Ascending aorta (tissue), 2 donors: ENCODE measurements at regions not wholly inside any gene's neighbourhood (a gene's known extent, or its start where the extent isn't known, plus 50 kb on each side); places are given as distances from the start of the nearest gene placed in this dataset.

Source experiments
- DNase-seq, 2 donors: peaks; one replicate each; pipeline ENCODE4 v3.0.0-alpha.2; 2019; ENCODE audit warnings: low spot score in 2 of 2
- H3K27ac ChIP-seq, 2 donors: fragments of 200-600 bp; sonication (generic); one replicate each; pipeline ENCODE4 v1.5.1; 2016 to 2017; ENCODE audit warnings: mild to moderate bottlenecking in 1 of 2
- H3K27me3 ChIP-seq: fragments of 200-600 bp; sonication (generic); one replicate; pipeline ENCODE4 v1.5.1; 2017
- H3K36me3 ChIP-seq, 2 donors: fragments of 200-600 bp; sonication (generic); one replicate each; pipeline ENCODE4 v1.5.1; 2016
- H3K4me1 ChIP-seq, 2 donors: fragments of 200-600 bp; sonication (generic); one replicate each; pipeline ENCODE4 v1.5.1; 2016 to 2017; ENCODE audit warnings: mild to moderate bottlenecking in 1 of 2
- H3K4me3 ChIP-seq, 2 donors: fragments of 200-600 bp; sonication (generic); one replicate each; pipeline ENCODE4 v1.5.1; 2016 to 2017; ENCODE audit warnings: mild to moderate bottlenecking in 1 of 2
- H3K9me3 ChIP-seq, 2 donors: fragments of 200-600 bp; sonication (generic); one replicate each; pipeline ENCODE4 v1.5.1; 2016
- intact Hi-C: fragments of 100-400 bp; cut with DNase I; formaldehyde crosslinking; loops from one replicate; pipeline ENCODE4 v1.15.1; 2023
- TF ChIP-seq, protein P1 (sequence below), 3 experiments: fragments of 200-600 bp in 2 of 3; fragments of 450-650 bp in 1 of 3; sonication (generic) in 2 of 3; IDR thresholded peaks; one replicate each; pipeline ENCODE4 v1.5.1; 2016 to 2019; ENCODE audit warnings: antibody characterized with exemption in 3 of 3, mild to moderate bottlenecking in 1 of 3, moderate library complexity in 1 of 3

DNA sequence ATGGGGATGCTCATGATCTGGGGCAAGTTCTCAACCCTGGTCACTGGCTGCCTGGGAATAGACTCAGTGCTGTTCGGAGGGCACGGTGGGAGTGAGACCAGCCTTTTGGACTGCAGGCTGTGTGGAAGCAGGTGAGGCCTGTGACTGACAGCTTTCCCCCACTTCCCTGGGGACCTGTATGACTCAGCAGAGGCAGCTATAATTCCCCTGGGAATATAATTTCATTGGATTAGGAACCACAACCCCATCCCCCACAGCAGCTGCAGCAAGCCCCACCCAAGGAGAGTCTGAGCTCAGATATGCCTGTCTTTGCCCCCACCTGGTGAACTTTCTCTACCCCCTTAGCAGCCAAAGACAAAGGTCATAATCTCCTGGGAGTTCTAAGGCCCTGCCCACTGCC lies 408.6 kb downstream of the PPP3CA start:
- no peak for DNase-seq
- Histone ChIP-seq H3K27ac (no peak overlapping the region), H3K4me1 (no peaks in the 10 kb centered on the region), H3K4me3 (no peak overlapping the region), H3K27me3 (no peaks in the 10 kb centered on the region), H3K9me3 (no peaks in the 10 kb centered on the region), H3K36me3 (no peaks in the 10 kb centered on the region)
- intact Hi-C loops, result no loop called here
- TF ChIP-seq, protein P1, sequence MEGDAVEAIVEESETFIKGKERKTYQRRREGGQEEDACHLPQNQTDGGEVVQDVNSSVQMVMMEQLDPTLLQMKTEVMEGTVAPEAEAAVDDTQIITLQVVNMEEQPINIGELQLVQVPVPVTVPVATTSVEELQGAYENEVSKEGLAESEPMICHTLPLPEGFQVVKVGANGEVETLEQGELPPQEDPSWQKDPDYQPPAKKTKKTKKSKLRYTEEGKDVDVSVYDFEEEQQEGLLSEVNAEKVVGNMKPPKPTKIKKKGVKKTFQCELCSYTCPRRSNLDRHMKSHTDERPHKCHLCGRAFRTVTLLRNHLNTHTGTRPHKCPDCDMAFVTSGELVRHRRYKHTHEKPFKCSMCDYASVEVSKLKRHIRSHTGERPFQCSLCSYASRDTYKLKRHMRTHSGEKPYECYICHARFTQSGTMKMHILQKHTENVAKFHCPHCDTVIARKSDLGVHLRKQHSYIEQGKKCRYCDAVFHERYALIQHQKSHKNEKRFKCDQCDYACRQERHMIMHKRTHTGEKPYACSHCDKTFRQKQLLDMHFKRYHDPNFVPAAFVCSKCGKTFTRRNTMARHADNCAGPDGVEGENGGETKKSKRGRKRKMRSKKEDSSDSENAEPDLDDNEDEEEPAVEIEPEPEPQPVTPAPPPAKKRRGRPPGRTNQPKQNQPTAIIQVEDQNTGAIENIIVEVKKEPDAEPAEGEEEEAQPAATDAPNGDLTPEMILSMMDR (IDR thresholded peaks at IDR 0.05), result no peak

DNA sequence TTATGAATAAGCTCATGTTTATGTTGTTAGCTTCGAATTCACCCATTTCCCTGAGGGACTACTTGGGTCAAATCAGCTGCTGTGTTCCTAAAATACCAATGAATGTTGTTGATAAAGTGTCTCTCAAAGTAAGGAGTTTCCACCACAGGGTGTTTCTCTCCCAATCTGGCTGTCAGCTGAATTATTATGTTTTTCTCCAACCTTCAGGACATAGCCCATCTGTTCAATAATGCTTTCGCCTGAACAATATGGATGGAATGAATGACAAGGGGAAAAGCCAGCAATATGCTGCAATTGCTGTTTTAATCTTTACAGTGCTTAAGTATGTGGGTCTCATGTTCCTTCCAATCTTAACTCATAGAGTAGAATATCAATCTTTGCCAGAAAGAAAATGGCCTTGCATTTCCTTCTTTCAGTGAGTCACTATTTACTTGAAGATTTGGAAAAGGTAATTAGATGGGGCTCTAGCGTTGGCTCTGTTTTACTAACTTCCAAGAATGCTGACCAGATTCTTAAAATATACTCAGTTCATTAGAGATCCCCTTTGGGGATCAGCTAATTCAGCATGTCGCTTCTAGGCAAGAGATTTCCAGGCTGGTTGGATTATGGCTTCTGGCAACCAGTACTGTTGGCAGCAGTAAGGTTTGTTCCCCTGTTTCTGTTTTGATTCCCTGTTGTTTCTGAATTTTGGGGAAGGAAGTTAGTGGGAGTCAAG lies 410.5 kb downstream of the PPP3CA start:
- TF ChIP-seq, protein P1 (IDR thresholded peaks at IDR 0.05), result no peak

DNA sequence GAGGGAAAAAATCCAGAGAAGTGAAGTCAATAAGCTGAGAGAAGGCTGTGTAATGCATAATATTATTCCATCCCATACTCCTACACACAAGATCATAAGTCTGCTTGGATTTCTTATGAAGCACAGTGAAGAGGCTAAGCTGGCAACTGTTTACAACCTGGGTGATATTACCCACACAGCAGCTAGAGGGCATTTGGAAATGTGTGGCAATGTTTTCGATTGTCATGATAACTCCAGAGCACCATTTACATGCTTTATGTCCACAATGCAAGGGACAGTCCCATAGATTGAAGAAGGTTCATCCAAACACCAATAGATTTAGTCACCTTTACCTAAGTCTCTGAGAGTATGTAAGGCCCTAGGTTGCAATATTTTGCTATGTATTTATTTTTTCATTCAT lies 412.2 kb downstream of the PPP3CA start:
- Histone ChIP-seq H3K27me3 (no peaks in the 10 kb centered on the region), H3K4me1 (no peaks in the 10 kb centered on the region), H3K9me3 (no peaks in the 10 kb centered on the region), H3K36me3 (no peaks in the 10 kb centered on the region), H3K27ac (no peak overlapping the region), H3K4me3 (no peak overlapping the region)
- no peak for DNase-seq
- intact Hi-C loops, result no loop called here
- TF ChIP-seq, protein P1 (IDR thresholded peaks at IDR 0.05), result no peak

More for the DNA sequence above, 410.5 kb downstream of the PPP3CA start:
- DNase-seq, result no peak
- Histone ChIP-seq H3K36me3 (no peaks in the 10 kb centered on the region), H3K4me1 (no peaks in the 10 kb centered on the region), H3K9me3 (no peaks in the 10 kb centered on the region), H3K27me3 (no peaks in the 10 kb centered on the region), H3K4me3 (no peak overlapping the region), H3K27ac (no peak overlapping the region)
- intact Hi-C loops, result no loop called here

DNA sequence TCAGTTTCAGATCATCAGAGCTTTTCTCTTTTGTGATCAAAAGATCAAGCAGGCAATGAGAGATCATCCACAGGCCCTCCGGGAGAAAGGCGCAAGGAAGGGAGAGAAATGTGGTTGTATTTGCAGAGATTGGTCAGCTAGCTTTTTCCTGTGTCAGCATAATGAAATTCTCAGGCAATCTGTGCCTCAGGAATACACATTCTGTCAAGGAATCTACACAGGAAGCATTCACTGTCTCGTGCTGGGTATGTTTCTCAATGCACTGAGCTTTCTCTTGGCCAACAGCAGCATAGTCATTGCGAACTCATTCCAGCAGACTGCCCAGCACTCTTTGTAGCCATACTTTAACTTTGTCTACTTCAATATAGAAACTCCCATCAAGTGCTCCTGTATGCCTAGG lies 413.7 kb downstream of the PPP3CA start:
- no peaks in the 10 kb centered on the region for H3K27me3 ChIP-seq
- TF ChIP-seq, protein P1 (IDR thresholded peaks at IDR 0.05), result no peak
- H3K4me1 ChIP-seq, result no peaks in the 10 kb centered on the region
- no peaks in the 10 kb centered on the region for H3K36me3 ChIP-seq
- no peak for DNase-seq
- intact Hi-C loops, result no loop called here
- H3K9me3 ChIP-seq, result no peaks in the 10 kb centered on the region
- no peak overlapping the region for H3K27ac ChIP-seq
- no peak overlapping the region for H3K4me3 ChIP-seq

DNA sequence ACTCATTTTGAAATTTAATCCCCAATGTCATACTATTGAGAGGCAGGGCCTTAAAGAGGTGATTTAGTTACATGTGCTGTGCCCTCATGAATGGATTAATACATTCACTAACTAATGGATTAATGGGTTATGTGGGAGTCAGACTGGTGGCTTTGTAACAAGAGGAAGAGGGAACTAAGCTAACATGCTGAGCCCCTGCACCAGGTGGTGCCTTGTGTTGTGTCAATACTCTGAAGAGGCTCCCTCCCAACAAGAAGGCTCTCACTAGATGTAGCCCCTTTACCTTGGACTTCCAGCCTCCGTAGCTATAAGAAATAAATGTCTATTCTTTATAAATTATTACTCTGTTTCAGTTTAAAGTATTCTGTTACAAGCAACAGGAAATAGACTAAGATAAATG lies 411.9 kb upstream of the EMCN start:
- Histone ChIP-seq H3K4me1 (no peaks in the 10 kb centered on the region), H3K27me3 (no peaks in the 10 kb centered on the region), H3K4me3 (no peak overlapping the region), H3K27ac (no peak overlapping the region), H3K9me3 (no peaks in the 10 kb centered on the region), H3K36me3 (no peaks in the 10 kb centered on the region)
- intact Hi-C loops, result no loop called here
- TF ChIP-seq, protein P1 (IDR thresholded peaks at IDR 0.05), result no peak
- no peak for DNase-seq

DNA sequence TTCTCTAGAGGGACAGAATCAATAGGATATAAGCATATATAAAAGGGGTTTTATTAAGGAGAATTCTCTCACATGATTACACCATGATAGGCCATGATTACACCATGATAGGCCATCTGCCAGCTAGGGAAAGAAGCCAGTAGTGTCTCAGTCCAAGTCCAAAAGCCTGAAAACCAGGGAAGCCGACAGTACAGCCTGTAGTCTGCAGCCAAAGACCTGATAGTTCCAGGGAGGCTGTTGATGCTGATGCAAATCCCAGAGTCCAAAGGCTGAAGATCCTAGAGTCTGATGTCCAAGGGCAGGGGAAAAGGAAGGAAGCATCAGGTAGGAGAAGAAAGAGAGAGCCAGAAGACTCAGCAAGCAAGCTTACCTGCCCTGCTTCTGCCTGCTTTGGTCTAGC lies 411.3 kb upstream of the EMCN start:
- DNase-seq, result no peak
- Histone ChIP-seq H3K36me3 (no peaks in the 10 kb centered on the region), H3K27me3 (no peaks in the 10 kb centered on the region)

More for the DNA sequence above, 411.3 kb upstream of the EMCN start:
- TF ChIP-seq, protein P1 (IDR thresholded peaks at IDR 0.05), result no peak
- no peak overlapping the region for H3K4me3 ChIP-seq
- H3K4me1 ChIP-seq, result no peaks in the 10 kb centered on the region
- intact Hi-C loops, result no loop called here
- no peak overlapping the region for H3K27ac ChIP-seq
- H3K9me3 ChIP-seq, result no peaks in the 10 kb centered on the region
